ENCODE measurements at regions not wholly inside any gene's neighbourhood (a gene's known extent, or its start where the extent isn't known, plus 50 kb on each side); places are given as distances from the start of the nearest gene placed in this dataset.

DNA sequence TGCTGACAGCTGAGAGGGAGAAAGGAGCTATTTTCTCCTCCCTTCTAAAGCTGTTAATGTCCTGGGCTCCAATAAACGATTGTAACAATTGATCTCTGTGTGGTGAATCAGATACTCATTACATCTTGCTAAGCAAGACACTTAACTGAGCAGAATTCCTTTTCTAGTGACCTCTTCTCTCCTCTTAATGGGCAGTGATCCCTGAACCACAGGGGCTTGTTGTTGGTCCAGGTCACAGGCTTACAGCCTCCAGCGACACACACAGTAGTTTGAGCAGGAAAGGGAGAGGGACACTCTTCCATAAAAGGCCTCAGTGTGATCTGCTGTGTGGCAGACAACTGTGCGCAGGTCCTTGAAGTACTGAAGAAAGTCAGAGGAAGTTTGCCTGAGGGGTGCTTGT, 58.5 kb upstream of the MYO10 start:
- no peak overlapping the region for H3K4me2 ChIP-seq (ENCODE audit: low read length)
- H4K12ac ChIP-seq (ENCODE audit: low read depth, low read length): no peak overlapping the region
- H2AK5ac ChIP-seq (ENCODE audit: low read length): no peak overlapping the region
- H3K27me3 ChIP-seq (ENCODE audit: insufficient read depth, low read length): no peaks in the 10 kb centered on the region
- no peak overlapping the region for H3K4me3 ChIP-seq (ENCODE audit: low read depth, low read length)
- H3K4me1 ChIP-seq (ENCODE audit: control insufficient read depth in 1 of 2, insufficient read depth in 2 of 2, low read length in 2 of 2): peaks cover 2 to 5% of the 10 kb centered on the region in 2 experiments
- no peak for DNase-seq
- H4K8ac ChIP-seq (ENCODE audit: low read depth, low read length): no peak overlapping the region
- no peak overlapping the region for H3K14ac ChIP-seq (ENCODE audit: low read length)
- H3K79me2 ChIP-seq (ENCODE audit: control insufficient read depth, insufficient read depth, low read length, poor library complexity): no peaks in the 10 kb centered on the region
- no peak overlapping the region for H3K4ac ChIP-seq (ENCODE audit: low read depth, low read length)
- no peak overlapping the region for H2AFZ ChIP-seq (ENCODE audit: insufficient read depth, low read length, poor library complexity)
- no peak overlapping the region for H3K9ac ChIP-seq (ENCODE audit: low read length)
- no CpG with 5 or more reads among the region's 3 CpGs for WGBS (ENCODE audit: extremely low coverage, insufficient coverage, insufficient read length)
- H2BK120ac ChIP-seq (ENCODE audit: insufficient read depth, low read length, poor library complexity): no peak overlapping the region
- H3K36me3 ChIP-seq (ENCODE audit: control insufficient read depth in 1 of 2, insufficient read depth in 2 of 2, low read length in 2 of 2): no peaks in the 10 kb centered on the region
- H4K91ac ChIP-seq (ENCODE audit: low read depth, low read length): no peak overlapping the region
- no peaks in the 10 kb centered on the region for H3K79me1 ChIP-seq (ENCODE audit: low read length)
- H2BK5ac ChIP-seq (ENCODE audit: low read depth, low read length, poor library complexity): no peak overlapping the region
- H3K18ac ChIP-seq (ENCODE audit: low read length): no peak overlapping the region
- H3K23ac ChIP-seq (ENCODE audit: low read length): no peak overlapping the region
- peaks cover 3% of the 10 kb centered on the region for H3K9me3 ChIP-seq (ENCODE audit: insufficient read depth, low read depth, low read length)
- peak overlapping the region; percentile 70 for H3K27ac ChIP-seq (ENCODE audit: low read depth, low read length)
- no peak overlapping the region for H2BK12ac ChIP-seq (ENCODE audit: low read length)

GRCh38 chr5:16995372-16995771, 59.3 kb upstream of the MYO10 start:
- Histone ChIP-seq H3K23ac (ENCODE audit: low read length) (no peak overlapping the region), H3K27me3 (ENCODE audit: insufficient read depth, low read length) (no peaks in the 10 kb centered on the region), H3K36me3 (ENCODE audit: control insufficient read depth in 1 of 2, insufficient read depth in 2 of 2, low read length in 2 of 2) (no peaks in the 10 kb centered on the region), H2BK12ac (ENCODE audit: low read length) (peak overlapping the region; percentile 60), H3K79me2 (ENCODE audit: control insufficient read depth, insufficient read depth, low read length, poor library complexity) (no peaks in the 10 kb centered on the region), H3K4ac (ENCODE audit: low read depth, low read length) (no peak overlapping the region), H2BK120ac (ENCODE audit: insufficient read depth, low read length, poor library complexity) (peak overlapping the region; percentile 49), H2AK5ac (ENCODE audit: low read length) (no peak overlapping the region), H3K18ac (ENCODE audit: low read length) (no peak overlapping the region), H3K27ac (ENCODE audit: low read depth, low read length) (peak overlapping the region; percentile 70), H2BK5ac (ENCODE audit: low read depth, low read length, poor library complexity) (no peak overlapping the region), H4K8ac (ENCODE audit: low read depth, low read length) (no peak overlapping the region), H3K14ac (ENCODE audit: low read length) (no peak overlapping the region), H4K91ac (ENCODE audit: low read depth, low read length) (no peak overlapping the region), H2AFZ (ENCODE audit: insufficient read depth, low read length, poor library complexity) (no peak overlapping the region), H3K9me3 (ENCODE audit: insufficient read depth, low read depth, low read length) (no peaks in the 10 kb centered on the region), H3K4me1 (ENCODE audit: control insufficient read depth in 1 of 2, insufficient read depth in 2 of 2, low read length in 2 of 2) (peaks cover 2 to 5% of the 10 kb centered on the region in 2 experiments), H3K79me1 (ENCODE audit: low read length) (no peaks in the 10 kb centered on the region), H4K12ac (ENCODE audit: low read depth, low read length) (no peak overlapping the region), H3K4me3 (ENCODE audit: low read depth, low read length) (no peak overlapping the region), H3K4me2 (ENCODE audit: low read length) (no peak overlapping the region), H3K9ac (ENCODE audit: low read length) (no peak overlapping the region)
- no CpG with 5 or more reads among the region's 4 CpGs for WGBS (ENCODE audit: extremely low coverage, insufficient coverage, insufficient read length)
- no peak for DNase-seq

DNA sequence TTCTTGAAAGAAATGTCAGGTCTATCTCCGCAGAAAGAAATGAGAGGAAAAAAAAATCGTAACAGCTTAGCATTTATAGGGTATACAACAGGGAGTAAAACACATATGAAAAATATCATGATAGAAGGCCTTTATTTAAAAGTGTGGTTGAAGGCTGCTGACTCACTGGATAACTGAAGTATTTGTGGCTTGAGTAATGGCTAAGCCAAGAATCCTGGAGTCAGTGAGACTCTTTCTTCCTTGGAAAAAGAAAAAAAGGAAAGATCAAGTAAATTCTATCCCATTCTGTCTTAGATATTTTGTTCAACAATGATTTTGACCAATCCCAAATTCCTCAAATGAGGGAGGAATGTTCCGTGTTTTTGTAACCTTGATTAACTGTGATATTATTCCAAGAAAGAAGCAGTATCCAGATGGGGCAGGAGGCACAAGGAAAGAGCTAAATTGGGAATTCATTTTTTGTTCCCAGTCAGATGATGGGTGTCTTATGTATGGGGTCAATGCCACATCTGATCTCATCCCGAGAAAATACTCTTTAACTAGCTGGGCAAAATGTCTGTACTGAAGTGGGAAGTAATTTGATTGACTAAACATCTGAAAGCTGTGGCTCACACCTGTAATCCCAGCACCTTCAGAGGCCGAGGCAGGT, 64.3 kb upstream of the MYO10 start:
- peaks cover 4% of the 10 kb centered on the region for H3K79me1 ChIP-seq (ENCODE audit: low read length)
- peak overlapping the region; percentile 29 for H2BK120ac ChIP-seq (ENCODE audit: insufficient read depth, low read length, poor library complexity)
- no peaks in the 10 kb centered on the region for H3K36me3 ChIP-seq (ENCODE audit: control insufficient read depth in 1 of 2, insufficient read depth in 2 of 2, low read length in 2 of 2)
- H3K4me2 ChIP-seq (ENCODE audit: low read length): no peak overlapping the region
- no CpG with 5 or more reads among the region's 5 CpGs for WGBS (ENCODE audit: extremely low coverage, insufficient coverage, insufficient read length)
- H4K91ac ChIP-seq (ENCODE audit: low read depth, low read length): no peak overlapping the region
- H3K4me1 ChIP-seq (ENCODE audit: control insufficient read depth in 1 of 2, insufficient read depth in 2 of 2, low read length in 2 of 2): peaks cover 0 to 2% of the 10 kb centered on the region in 2 experiments
- H3K18ac ChIP-seq (ENCODE audit: low read length): no peak overlapping the region
- H3K4ac ChIP-seq (ENCODE audit: low read depth, low read length): no peak overlapping the region
- H2BK5ac ChIP-seq (ENCODE audit: low read depth, low read length, poor library complexity): no peak overlapping the region
- H2BK12ac ChIP-seq (ENCODE audit: low read length): no peak overlapping the region
- no peak overlapping the region for H3K9ac ChIP-seq (ENCODE audit: low read length)
- DNase-seq: peak; percentile 29 to 58
- no peak overlapping the region for H2AFZ ChIP-seq (ENCODE audit: insufficient read depth, low read length, poor library complexity)
- no peaks in the 10 kb centered on the region for H3K79me2 ChIP-seq (ENCODE audit: control insufficient read depth, insufficient read depth, low read length, poor library complexity)
- peak overlapping the region; percentile 34 for H4K8ac ChIP-seq (ENCODE audit: low read depth, low read length)
- H3K27me3 ChIP-seq (ENCODE audit: insufficient read depth, low read length): no peaks in the 10 kb centered on the region
- no peak overlapping the region for H4K12ac ChIP-seq (ENCODE audit: low read depth, low read length)
- H3K27ac ChIP-seq (ENCODE audit: low read depth, low read length): peak overlapping the region; percentile 53
- no peaks in the 10 kb centered on the region for H3K9me3 ChIP-seq (ENCODE audit: insufficient read depth, low read depth, low read length)
- no peak overlapping the region for H3K4me3 ChIP-seq (ENCODE audit: low read depth, low read length)
- H2AK5ac ChIP-seq (ENCODE audit: low read length): peak overlapping the region; percentile 62
- no peak overlapping the region for H3K14ac ChIP-seq (ENCODE audit: low read length)
- H3K23ac ChIP-seq (ENCODE audit: low read length): no peak overlapping the region

DNA sequence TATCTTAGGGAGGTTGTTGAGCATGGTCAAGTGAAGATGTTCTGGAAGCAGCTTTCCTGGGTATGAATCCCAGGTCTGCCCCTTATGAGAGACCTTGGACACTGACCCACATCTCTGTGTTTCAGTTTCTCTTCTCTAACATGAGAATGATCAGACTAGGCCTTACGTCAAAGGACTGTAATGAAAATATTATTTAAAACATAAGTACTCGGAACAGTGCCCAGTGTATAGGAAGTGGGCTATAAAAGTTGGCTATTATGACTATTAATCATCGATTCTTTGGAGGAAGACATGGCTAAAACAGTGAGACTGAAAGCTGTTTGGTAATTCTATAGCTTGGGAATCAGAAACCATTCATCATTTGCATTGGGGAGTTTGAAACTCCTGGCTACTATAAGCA, 65.3 kb upstream of the MYO10 start:
- peaks cover 4% of the 10 kb centered on the region for H3K79me1 ChIP-seq (ENCODE audit: low read length)
- H3K27me3 ChIP-seq (ENCODE audit: insufficient read depth, low read length): no peaks in the 10 kb centered on the region

More for the DNA sequence above, 65.3 kb upstream of the MYO10 start:
- Histone ChIP-seq H2AK5ac (ENCODE audit: low read length) (no peak overlapping the region), H3K27ac (ENCODE audit: low read depth, low read length) (no peak overlapping the region), H3K79me2 (ENCODE audit: control insufficient read depth, insufficient read depth, low read length, poor library complexity) (no peaks in the 10 kb centered on the region), H3K9me3 (ENCODE audit: insufficient read depth, low read depth, low read length) (no peaks in the 10 kb centered on the region), H2AFZ (ENCODE audit: insufficient read depth, low read length, poor library complexity) (no peak overlapping the region), H2BK120ac (ENCODE audit: insufficient read depth, low read length, poor library complexity) (no peak overlapping the region), H2BK12ac (ENCODE audit: low read length) (peak overlapping the region; percentile 61), H3K4ac (ENCODE audit: low read depth, low read length) (no peak overlapping the region), H3K4me2 (ENCODE audit: low read length) (no peak overlapping the region), H4K91ac (ENCODE audit: low read depth, low read length) (no peak overlapping the region), H4K12ac (ENCODE audit: low read depth, low read length) (no peak overlapping the region), H3K36me3 (ENCODE audit: control insufficient read depth in 1 of 2, insufficient read depth in 2 of 2, low read length in 2 of 2) (no peaks in the 10 kb centered on the region), H3K4me3 (ENCODE audit: low read depth, low read length) (no peak overlapping the region), H3K9ac (ENCODE audit: low read length) (no peak overlapping the region), H3K18ac (ENCODE audit: low read length) (no peak overlapping the region), H3K4me1 (ENCODE audit: control insufficient read depth in 1 of 2, insufficient read depth in 2 of 2, low read length in 2 of 2) (peaks cover 0 to 2% of the 10 kb centered on the region in 2 experiments), H2BK5ac (ENCODE audit: low read depth, low read length, poor library complexity) (no peak overlapping the region), H4K8ac (ENCODE audit: low read depth, low read length) (no peak overlapping the region), H3K23ac (ENCODE audit: low read length) (no peak overlapping the region), H3K14ac (ENCODE audit: low read length) (no peak overlapping the region)
- DNase-seq: no peak
- no CpG with 5 or more reads among the region's 3 CpGs for WGBS (ENCODE audit: extremely low coverage, insufficient coverage, insufficient read length)
